AG09309 (cell line): ENCODE measurements at regions not wholly inside any gene's neighbourhood (a gene's known extent, or its start where the extent isn't known, plus 50 kb on each side); places are given as distances from the start of the nearest gene placed in this dataset.
A peak's percentile ranks its signal among the peaks of the same experiment; 100 is the strongest.

Experiments used
- DNase-seq: peaks from one replicate; pipeline ENCODE4 v3.0.0-alpha.2; 2010; ENCODE audit warnings: low read depth
- H3K4me3 ChIP-seq: 2 replicates; pipeline ENCODE4 v1.5.1; 2011; ENCODE audit warnings: mild to moderate bottlenecking, low read depth, low read length, moderate library complexity; ENCODE audit not compliant: control insufficient read depth
- TF ChIP-seq, protein P1 (sequence below): IDR thresholded peaks from 2 replicates; pipeline ENCODE4 v1.5.1; 2011; ENCODE audit warnings: mild to moderate bottlenecking, low read depth, low read length, inconsistent platforms; ENCODE audit not compliant: insufficient read depth, control insufficient read depth; ENCODE audit errors: missing control alignments

DNA sequence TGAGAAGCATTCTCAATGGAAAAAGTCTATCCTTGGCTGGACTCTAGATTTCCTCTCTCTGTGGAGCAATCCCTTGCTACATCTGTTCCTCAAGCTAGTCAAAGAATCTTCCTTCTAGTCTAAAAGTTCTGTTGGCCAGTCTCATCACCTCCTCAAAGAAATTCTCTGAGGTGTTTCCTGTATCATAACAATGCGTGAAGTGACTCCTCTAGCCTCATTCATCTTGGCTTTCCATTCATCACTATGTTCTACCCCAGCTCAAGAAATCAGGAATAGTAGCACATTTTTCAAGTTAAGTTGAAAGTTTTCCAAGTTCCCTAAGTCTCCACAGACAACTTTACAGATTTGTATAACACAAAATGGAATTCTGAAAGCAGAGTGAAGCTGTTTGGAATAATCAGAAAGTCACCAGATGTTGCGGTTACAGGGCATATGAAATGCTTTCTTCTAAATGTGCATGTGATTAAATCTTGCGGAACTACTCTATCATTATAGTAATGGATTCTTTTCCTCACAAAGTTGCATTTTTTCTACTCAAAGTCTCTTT lies 176.6 kb upstream of the FREM1 start:
- TF ChIP-seq, protein P1, sequence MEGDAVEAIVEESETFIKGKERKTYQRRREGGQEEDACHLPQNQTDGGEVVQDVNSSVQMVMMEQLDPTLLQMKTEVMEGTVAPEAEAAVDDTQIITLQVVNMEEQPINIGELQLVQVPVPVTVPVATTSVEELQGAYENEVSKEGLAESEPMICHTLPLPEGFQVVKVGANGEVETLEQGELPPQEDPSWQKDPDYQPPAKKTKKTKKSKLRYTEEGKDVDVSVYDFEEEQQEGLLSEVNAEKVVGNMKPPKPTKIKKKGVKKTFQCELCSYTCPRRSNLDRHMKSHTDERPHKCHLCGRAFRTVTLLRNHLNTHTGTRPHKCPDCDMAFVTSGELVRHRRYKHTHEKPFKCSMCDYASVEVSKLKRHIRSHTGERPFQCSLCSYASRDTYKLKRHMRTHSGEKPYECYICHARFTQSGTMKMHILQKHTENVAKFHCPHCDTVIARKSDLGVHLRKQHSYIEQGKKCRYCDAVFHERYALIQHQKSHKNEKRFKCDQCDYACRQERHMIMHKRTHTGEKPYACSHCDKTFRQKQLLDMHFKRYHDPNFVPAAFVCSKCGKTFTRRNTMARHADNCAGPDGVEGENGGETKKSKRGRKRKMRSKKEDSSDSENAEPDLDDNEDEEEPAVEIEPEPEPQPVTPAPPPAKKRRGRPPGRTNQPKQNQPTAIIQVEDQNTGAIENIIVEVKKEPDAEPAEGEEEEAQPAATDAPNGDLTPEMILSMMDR: no peak
- H3K4me3 ChIP-seq: no peak overlapping the region
- DNase-seq: peak; percentile 52

GRCh38 chr9:15086156-15086763 lies 176.0 kb upstream of the FREM1 start:
- no peak overlapping the region for H3K4me3 ChIP-seq
- DNase-seq: no peak
- TF ChIP-seq, protein P1: no peak

DNA sequence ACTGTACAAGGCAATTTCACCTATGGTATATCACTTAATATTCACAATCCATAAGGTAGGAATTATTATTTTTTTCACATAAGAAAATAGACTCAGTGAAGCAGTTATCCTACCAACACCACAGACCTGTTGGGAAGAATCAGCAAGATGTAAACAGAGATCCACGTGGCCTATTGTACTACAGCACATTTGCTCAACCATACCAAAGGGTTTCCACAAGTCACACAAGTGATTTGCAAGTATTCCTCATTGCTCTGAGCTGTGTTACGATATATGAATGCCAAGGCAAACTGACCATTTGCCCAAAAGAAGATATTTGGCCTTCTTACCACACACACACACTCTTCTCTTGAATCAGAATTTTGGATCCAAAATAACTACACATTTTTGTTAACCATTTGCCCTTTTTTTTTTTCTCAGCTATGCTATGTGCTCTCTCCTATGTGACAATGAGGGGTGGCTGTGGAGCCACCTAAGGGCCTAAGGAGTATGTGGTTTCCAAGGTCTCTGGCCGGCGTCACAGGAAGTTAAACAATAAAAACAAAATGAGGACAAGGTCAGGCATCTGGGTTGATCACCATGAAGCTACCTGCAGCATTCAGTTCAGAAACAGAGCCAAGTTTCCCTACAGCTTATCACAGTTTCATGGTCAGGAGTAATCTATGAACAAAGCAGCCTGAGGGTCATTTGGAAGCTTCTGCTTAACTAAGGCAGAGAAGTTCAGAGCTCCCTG lies 171.0 kb upstream of the FREM1 start:
- TF ChIP-seq, protein P1: no peak
- DNase-seq: no peak
- no peak overlapping the region for H3K4me3 ChIP-seq

DNA sequence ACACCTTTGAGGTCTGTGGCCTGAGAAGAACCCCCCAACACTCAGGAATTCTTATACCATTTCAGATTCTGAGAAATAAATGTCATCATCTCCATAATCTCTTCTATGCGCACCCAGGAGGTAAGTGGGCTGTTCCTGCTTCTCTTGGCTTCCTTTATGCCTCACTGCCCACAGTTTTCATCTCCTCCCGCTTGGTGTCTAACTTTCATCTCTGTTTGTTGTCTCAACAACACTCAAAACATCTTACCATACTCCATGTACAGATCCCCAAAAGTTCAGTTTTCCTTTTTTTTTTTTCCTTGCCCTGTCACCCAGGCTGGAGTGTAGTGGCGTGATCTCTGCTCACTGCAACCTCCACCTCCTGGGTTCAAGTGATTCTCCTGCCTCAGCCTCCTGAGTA lies 170.2 kb upstream of the FREM1 start:
- TF ChIP-seq, protein P1: no peak
- H3K4me3 ChIP-seq: no peak overlapping the region
- DNase-seq: no peak

DNA sequence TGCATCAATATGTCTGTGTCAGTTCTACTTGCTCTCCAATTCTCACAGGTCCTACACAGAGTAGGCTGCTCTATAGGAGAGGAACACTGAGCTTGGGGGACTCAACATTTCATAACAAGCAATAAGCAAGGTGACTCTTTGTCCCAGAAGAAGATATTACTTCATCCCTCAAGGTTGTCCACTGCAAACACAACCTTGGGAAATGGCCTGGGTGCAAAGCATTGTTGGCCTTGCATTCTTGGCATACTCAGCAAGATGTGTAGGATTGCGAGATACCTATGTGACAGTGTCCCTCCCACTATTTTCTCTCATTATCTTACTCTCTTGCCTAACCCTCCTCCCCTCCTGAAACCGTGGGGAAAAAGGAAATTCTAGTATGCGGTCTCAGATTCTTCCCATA lies 169.8 kb upstream of the FREM1 start:
- no peak overlapping the region for H3K4me3 ChIP-seq
- no peak for DNase-seq
- TF ChIP-seq, protein P1: no peak

DNA sequence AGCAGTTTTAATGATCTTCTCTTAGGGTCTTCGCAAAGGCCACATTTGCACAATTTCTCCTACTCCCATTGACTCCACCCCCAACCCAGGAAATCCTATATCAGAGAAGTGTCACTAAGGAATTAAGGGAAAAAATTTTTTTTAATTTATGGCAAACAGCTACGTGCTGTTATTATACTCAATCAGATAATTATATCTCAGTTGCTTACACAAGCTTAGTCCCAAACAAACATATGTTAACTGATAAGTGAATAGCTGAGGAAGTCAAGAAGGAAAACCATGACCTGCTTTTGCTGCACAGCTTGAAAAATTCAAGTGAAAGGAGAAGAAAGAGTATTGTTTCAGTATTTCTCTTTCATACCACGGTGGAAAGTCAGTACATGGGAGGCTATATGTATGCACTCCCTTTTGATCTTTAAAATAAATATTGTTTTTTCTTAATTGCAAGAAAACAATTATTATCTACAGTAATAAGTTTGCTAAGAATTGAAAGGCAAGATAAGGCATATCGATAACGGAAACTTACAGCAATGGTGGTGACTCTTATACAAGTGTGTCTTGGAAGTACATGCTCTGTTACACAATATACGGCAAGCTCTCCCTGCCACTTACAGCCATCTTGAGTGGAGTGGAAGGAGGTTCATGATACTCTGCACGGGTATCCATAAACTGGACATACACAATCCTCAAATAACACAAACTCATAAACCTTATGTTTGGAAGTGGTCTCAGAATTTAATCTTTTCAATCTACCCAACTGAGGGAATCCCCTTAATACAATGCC lies 167.9 kb upstream of the FREM1 start:
- TF ChIP-seq, protein P1: no peak
- DNase-seq: no peak
- no peak overlapping the region for H3K4me3 ChIP-seq
